ENCODE measurements at regions not wholly inside any gene's neighbourhood (a gene's known extent, or its start where the extent isn't known, plus 50 kb on each side); places are given as distances from the start of the nearest gene placed in this dataset.
"Not testable (repeated sequence)": the region's sequence is repeated elsewhere in the genome, so short reads cannot be mapped to it uniquely, and the experiment has no call there.

GRCh38 chr10:2897619-2898508 is 169.5 kb upstream of the PFKP start:
- Histone ChIP-seq H3K4me1 (ENCODE audit: control insufficient read depth, insufficient read depth, low read length) (no peaks in the 10 kb centered on the region), H3K27ac (ENCODE audit: extremely low read depth, low read depth, low read length) (no peak overlapping the region), H3K9me3 (ENCODE audit: control insufficient read depth, insufficient read depth, low read depth, low read length) (no peaks in the 10 kb centered on the region), H3K36me3 (ENCODE audit: control insufficient read depth in 2 of 2, insufficient read depth in 1 of 2, low read length in 2 of 2) (no peaks in the 10 kb centered on the region), H3K4me3 (ENCODE audit: low read depth, low read length) (no peak overlapping the region)
- ChIA-PET CTCF (no interaction called here), POLR2A (no interaction called here)
- TF ChIP-seq ZNF302 (tag by site-specific recombination; IDR thresholded peaks at IDR 0.05; ENCODE audit: low read depth) (no peak), PATZ1 (tag by site-specific recombination; IDR thresholded peaks at IDR 0.05) (no peak), BCL11B (tag by site-specific recombination; IDR thresholded peaks at IDR 0.05; ENCODE audit: low read depth) (no peak), ZNF488 (tag by site-specific recombination; IDR thresholded peaks at IDR 0.05) (no peak), ZNF561 (tag by site-specific recombination; IDR thresholded peaks at IDR 0.05; ENCODE audit: borderline replicate concordance) (no peak), YY1 (tag by site-specific recombination; IDR thresholded peaks at IDR 0.05) (no peak), ZNF664 (tag by site-specific recombination; IDR thresholded peaks at IDR 0.05) (no peak), ZNF596 (tag by site-specific recombination; IDR thresholded peaks at IDR 0.05) (no peak), ZNF174 (tag by site-specific recombination; IDR thresholded peaks at IDR 0.05) (no peak), HOXC10 (CRISPR knock-in tag; IDR thresholded peaks at IDR 0.05) (no peak), ZBTB49 (tag by site-specific recombination; IDR thresholded peaks at IDR 0.05; ENCODE audit: low read depth) (no peak), ZNF529 (tag by site-specific recombination; IDR thresholded peaks at IDR 0.05; ENCODE audit: insufficient replicate concordance) (no peak), ZFP69B (tag by site-specific recombination; IDR thresholded peaks at IDR 0.05) (no peak), SP2 (tag by site-specific recombination; IDR thresholded peaks at IDR 0.05) (no peak), SETDB1 (IDR thresholded peaks at IDR 0.05; ENCODE audit: insufficient read length, low read length) (no peak), ZBTB20 (tag by site-specific recombination; IDR thresholded peaks at IDR 0.05) (no peak), OSR2 (tag by site-specific recombination; IDR thresholded peaks at IDR 0.05) (no peak), BCL11A (tag by site-specific recombination; IDR thresholded peaks at IDR 0.05; ENCODE audit: low read depth) (no peak)

- H3K4me3 ChIP-seq (ENCODE audit: low read depth, low read length); H3K27ac ChIP-seq (ENCODE audit: extremely low read depth, low read depth, low read length); POLR2A ChIA-PET; H3K36me3 ChIP-seq (ENCODE audit: control insufficient read depth in 2 of 2, insufficient read depth in 1 of 2, low read length in 2 of 2); H3K9me3 ChIP-seq (ENCODE audit: control insufficient read depth, insufficient read depth, low read depth, low read length); H3K4me1 ChIP-seq (ENCODE audit: control insufficient read depth, insufficient read depth, low read length); CTCF ChIA-PET: not testable (repeated sequence)
- TF ChIP-seq ZNF121 (tag by site-specific recombination; IDR thresholded peaks at IDR 0.05) = peak; percentile 98
Measured at GRCh38 chr10:2896334-2896733, 171.0 kb upstream of the PFKP start.
